CD4-positive, alpha-beta T cell treated with Interleukin-21 for 1 hour (primary cell): ENCODE measurements at regions not wholly inside any gene's neighbourhood (a gene's known extent, or its start where the extent isn't known, plus 50 kb on each side); places are given as distances from the start of the nearest gene placed in this dataset.

ENCODE experiments used
- DNase-seq: peaks from one replicate; pipeline ENCODE4 v3.0.0-alpha.2; 2020

GRCh38 chr5:159422910-159423309 lies 92.6 kb upstream of the IL12B start:
- no peak for DNase-seq

GRCh38 chr5:159424123-159424522 lies 93.8 kb upstream of the IL12B start:
- no peak for DNase-seq

DNA sequence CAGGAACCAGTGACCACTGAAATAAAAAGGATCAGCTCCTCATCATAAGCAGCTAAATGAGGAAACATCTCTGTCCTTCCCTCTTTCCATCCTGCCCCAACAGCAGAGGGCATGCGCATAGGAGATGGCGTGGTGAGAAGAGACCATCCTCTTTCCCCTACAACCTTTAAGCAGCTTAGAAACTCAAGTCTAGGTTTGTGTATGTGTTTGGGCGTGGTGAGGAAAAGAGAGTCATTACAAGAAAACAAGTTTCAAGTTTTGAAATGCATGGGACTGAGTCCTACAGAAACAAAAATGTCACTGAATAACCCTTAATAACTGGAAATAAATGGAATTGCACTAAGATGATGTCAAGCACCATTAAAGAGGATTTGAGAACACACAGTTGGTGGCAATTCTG lies 96.4 kb upstream of the IL12B start:
- DNase-seq, result no peak

DNA sequence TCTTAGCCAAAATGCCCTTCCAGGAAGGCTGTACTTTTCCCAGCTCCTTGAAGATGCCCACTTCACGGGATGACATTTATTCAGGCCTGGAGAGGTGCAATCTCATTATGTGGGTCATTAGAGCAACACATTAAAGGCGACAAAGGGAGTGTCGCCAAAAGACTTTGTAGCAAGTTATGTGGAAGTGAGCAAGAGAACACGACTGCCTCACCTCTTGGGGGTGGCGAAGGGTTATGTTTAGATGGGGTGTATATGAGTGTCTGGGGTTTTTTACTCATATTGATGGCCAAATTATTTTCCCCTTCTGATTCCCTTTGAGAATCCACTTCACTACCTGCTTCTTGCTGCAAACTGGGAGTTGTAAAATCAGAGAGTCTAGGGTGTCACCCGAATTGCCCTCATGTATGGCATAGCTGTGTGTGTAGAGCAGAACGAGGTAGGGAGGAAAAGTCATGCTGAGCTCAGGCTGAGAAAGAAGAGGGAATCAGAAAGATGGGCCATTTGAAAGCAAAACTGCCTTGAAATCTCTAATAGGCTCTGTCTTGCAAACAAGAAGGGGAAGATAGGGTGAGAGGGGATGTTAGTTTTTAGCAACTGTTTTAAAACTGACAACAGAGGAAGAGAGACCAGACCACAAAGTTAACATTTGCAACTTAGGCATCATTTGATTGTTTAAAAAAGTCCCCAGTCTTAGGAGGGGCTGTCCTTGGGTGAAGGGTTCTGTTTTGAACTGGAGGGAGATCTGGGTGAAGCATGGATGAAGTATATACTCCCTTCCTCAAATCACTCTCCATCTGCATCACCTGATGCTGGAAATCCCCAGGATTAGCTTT lies 97.1 kb upstream of the IL12B start:
- peak; percentile 23 for DNase-seq

DNA sequence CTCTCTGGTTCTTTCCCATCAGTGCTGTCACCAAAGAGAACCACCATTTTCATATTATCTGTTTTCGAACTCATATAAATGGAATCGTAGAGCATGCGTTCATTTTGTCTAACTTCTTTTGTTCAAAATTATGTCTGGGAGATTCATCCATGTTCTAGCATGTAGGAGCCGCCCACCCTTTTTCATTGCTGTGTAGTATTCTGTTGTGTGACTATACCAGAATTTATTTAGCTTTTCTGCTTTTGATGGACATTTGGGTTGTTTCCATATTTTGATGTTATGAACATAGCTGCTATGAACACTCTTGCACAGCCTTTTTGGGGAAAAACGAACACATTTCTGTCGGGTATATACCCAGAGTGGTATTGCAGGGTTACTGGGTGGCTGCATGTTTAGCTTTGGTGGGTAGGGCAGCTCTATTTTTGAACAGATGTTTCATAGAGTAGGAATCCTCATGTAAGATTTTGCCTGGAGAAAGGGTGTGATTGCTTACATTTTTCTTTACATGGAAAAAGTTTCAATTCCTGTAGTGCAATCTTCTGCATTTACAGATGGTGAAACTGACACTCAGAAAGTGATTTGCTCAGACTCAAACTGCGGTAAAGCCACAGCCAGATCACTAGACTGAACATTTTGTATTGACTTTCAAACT lies 100.2 kb upstream of the IL12B start:
- DNase-seq, result no peak

DNA sequence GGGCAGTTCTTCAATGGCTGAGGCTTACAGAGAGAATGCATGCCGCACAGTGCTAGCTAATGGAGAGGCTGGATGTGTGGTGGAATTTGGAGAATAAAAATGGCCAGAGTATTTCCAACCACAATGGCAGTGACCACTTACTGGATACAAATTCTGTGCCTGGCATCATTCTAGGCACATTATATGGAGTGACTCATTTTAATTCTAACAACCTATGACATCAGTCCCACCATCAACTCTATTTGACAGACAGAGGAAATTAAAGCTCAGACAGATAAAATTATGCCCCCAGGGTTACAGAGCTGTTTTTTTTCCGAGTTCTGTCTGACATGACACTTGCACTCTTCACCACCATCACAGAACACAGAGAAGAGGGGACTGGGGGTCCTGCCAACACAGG lies 105.6 kb upstream of the IL12B start:
- no peak for DNase-seq

DNA sequence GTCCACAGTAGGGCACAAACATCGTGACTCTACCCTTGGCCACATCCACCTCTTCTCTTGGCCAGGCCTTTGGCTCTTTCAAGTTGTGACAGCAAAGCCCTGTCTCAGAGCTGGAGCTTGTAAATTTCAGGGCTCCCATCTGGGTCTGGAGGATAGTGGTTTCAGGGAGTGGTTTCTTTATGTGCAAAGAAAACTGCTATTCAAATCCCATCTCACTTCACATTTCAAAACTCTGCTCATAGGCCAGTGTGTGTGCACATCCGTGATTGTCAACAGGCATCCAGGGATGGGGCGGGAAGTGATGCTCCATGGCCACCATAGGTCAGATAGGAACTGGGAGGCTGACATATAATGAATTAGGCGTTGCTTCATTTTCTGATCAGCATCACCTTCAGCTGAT lies 107.8 kb upstream of the IL12B start:
- no peak for DNase-seq

DNA sequence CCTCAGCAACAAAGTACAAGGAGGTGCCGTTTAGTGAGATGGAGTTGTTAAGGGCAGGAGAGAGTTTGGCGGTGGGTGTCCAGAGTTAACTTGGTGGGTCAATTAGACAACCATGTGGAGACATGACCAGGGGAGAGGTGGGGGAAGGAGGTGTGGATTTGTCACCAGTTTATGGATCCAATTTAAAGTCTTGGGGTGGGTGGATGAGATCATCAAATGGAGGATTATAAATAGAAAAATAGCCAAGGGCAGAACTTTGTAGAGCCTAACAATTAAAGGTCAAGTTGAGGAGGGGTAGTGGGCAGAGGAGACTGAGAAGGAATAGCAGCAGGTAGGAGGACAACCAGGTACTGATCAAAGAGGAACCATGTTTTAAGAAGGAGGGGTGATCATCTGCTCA lies 108.7 kb upstream of the IL12B start:
- no peak for DNase-seq

GRCh38 chr5:159440235-159440634 lies 109.9 kb upstream of the IL12B start:
- DNase-seq, result no peak

- DNase-seq, result no peak
These were observed 110.7 kb upstream of the IL12B start for GRCh38 chr5:159440968-159441367.

DNA sequence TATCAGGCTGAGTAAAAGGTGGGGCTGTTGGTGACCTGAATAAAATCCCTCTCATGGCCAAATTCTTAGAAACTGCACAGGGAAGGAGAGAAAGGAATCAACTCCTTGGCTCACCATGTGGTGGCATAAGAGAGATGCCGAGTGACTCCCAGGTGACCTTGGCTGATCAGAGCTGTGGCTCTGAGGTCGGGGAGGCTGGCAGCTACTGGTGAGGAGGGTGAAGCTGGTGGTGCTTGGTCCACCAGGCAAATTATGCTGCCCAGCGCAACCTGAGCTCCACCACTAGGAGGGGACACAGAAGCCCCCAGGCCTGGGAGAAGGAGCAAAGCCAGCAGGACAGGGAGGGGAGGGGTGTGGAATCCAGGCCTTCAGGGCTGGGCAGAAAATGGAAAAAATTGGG lies 111.2 kb upstream of the IL12B start:
- DNase-seq, result no peak

- no peak for DNase-seq
These were observed 112.0 kb upstream of the IL12B start for GRCh38 chr5:159442206-159442850.

GRCh38 chr5:159444441-159445082 lies 114.3 kb upstream of the IL12B start:
- DNase-seq, result peak; percentile 52

GRCh38 chr5:159447116-159447515 lies 116.8 kb upstream of the IL12B start:
- no peak for DNase-seq

DNA sequence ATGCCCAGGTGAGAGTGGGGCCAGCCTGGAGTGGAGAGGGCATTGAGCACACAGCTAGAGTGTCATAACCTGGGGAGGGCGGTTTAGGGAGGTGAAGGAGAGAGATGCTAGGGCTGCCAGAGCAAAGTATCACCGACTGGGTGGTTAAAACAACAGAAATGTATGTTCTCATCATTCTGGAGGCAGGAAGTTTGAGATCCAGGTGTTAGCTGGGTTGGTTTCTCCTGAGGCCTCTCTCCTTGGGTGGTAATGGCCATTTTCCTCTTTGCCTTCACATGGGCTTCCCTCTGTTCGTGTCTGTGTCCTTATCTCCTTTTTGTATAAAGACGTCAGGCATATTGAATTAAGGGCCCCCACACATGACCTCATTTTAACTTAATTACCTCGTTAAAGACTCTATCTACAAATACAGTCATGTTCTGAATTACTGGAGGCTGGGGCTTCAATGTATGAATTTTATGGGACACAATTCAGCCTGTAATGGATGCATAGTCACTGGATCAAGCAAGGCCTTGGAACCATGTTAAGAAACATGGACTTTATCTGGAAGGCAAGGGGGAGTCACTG lies 118.6 kb upstream of the IL12B start:
- DNase-seq, result no peak

DNA sequence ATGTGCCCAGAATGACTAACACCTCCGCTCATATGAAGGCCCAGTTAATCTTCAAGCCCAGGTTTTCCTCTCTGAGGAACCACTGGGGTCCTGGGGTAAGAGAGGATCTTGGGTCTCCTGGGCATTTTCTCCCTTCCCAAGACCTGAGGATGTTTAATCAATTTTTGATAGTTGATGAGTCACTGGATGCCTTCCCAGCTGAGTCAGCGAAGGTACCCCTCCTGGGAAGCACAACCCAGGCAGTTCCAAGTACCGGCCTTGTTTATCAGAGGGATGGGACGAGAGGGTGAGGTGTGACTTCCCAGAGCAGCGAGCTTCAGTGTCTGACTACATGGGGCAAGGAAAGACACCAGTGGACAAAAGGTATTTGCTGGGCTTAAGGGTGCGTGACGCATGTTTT lies 119.6 kb upstream of the IL12B start:
- DNase-seq, result no peak

- no peak for DNase-seq
These were observed 120.1 kb upstream of the IL12B start for GRCh38 chr5:159450417-159450816.

- no peak for DNase-seq
These were observed 121.1 kb upstream of the IL12B start for GRCh38 chr5:159451197-159452052.

DNA sequence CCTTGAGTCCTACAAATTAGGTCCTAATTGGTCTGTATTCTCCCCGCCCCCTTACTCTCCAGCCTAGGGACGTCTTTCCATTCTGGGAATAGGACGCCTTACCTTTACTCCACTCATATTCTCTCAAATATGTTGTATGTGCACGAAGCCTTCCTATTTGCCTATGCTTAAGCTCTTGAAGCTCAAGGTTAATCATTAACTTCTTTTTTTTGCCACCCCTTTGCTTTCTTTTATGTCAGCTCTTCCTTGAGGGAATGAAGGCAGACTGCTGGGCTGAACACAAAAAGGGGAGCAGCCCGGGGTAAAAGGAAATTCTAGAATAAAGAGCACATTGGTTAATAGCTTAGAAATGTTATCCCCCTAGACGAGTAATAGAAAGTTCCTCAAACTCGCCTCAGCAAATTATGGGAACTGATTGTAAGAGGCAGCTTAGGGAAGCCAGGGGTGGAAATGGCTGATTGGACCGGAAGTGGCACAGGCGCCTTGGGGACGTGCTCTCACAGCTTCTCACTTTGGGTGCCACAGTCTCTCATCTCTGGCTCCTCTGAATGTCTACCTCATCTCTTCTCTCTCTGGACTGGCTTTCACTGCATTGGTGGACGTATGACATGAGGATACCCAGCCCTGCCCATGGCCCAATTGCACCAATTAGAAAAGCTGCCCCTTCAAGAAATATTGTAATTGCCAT lies 122.3 kb upstream of the IL12B start:
- no peak for DNase-seq

GRCh38 chr5:159453209-159453608 lies 122.9 kb upstream of the IL12B start:
- no peak for DNase-seq

- DNase-seq, result no peak
These were observed 126.0 kb upstream of the IL12B start for GRCh38 chr5:159456261-159456660.
